T-helper 1 cell treated with Interleukin-12 subunit alpha and Interleukin-12 subunit beta and Interleukin-4 antibody, amounts not matched to agents 30 ng/mL and 1 ng/mL, for 36 hours (primary cell): ENCODE measurements at regions not wholly inside any gene's neighbourhood (a gene's known extent, or its start where the extent isn't known, plus 50 kb on each side); places are given as distances from the start of the nearest gene placed in this dataset.
"Not testable (repeated sequence)": the region's sequence is repeated elsewhere in the genome, so short reads cannot be mapped to it uniquely, and the experiment has no call there.

Experiments
- intact Hi-C: fragments of 100-400 bp; cut with micrococcal nuclease; formaldehyde crosslinking; loops from one replicate; pipeline ENCODE4 v1.15.1; 2024

- intact Hi-C loops = no loop called here
These were observed 165.5 kb upstream of the NFIA start for GRCh38 chr1:60916906-60917305.

DNA sequence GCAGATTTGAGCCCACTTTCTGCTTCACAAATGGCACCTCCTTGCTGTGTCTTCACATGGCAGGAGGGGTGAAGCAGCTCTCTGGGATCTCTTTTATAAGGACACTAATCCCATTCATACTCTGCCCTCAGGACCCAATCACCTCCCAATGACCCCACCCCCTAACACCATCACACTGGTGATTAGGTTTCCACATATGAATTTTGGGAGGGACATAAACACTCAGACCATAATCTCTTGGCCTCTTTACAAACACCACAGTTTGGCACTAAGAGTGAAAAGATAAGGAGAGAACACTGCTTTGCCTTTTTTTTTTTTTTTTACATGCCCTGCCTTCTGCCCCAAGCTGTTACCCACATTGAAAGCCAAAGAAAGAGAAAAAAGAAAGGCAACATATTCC, 166.2 kb upstream of the NFIA start:
- intact Hi-C loops = no loop called here

DNA sequence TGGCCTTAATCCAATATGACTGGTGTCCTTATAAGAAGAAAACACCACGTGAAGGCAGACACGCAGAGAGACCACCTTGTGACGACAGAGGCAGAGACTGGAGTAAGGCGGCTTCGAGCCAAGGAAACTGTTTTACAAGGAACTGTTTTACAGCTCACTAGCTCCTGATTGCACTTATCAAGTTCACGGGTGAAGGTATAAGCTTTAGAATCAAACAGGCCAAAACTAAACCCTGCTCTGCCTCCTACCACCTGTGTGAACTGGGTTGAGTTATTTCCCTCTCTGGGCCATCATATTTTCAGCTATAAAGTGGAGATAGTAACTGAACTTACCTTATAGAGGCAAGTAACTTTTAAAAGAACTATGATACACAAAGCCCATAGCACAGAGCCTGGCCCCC, 166.9 kb upstream of the NFIA start:
- intact Hi-C loops = no loop called here

GRCh38 chr1:60914982-60915381, 167.4 kb upstream of the NFIA start:
- intact Hi-C loops = no loop called here

DNA sequence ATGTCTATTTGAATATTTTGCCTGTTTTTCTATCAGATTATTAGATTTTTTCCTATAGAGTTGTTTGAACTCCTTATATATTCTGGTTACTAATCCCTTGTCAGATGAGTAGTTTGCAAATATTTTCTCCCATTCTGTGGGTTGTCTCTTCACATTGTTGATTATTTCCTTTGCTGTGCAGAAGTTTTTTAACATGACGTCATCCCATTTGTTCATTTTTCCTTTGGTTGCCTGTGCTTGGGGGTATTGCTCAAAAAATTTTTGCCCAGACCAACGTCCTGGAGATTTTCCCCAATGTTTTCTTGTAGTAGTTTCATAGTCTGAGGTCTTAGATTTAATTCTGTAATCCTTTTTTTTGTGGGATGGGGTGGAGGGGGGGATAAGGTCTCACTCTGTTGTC, 168.7 kb upstream of the NFIA start:
- intact Hi-C loops = not testable (repeated sequence)

GRCh38 chr1:60913039-60913438, 169.3 kb upstream of the NFIA start:
- intact Hi-C loops = no loop called here

- intact Hi-C loops = no loop called here
These were observed 170.2 kb upstream of the NFIA start for GRCh38 chr1:60911966-60912697.

DNA sequence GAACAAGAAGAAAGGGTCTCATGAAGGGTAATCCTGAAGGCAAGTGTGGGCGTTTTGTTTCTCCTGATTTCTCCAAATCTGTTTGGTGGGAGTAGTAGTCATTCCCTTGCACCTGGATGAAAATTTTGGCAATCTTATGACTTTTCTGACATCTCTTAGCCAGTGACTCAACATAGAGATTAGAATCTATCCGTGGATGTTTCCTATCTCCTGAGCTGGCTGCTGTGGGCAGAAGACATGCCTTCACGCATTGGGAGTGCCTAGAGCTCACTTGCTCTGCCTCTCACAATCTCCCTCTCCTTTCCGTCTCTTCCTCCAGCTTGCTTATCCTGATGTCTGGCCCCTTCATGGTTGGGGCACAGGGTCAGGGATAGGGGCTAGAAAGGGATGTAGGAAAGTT, 174.2 kb upstream of the NFIA start:
- intact Hi-C loops = no loop called here

DNA sequence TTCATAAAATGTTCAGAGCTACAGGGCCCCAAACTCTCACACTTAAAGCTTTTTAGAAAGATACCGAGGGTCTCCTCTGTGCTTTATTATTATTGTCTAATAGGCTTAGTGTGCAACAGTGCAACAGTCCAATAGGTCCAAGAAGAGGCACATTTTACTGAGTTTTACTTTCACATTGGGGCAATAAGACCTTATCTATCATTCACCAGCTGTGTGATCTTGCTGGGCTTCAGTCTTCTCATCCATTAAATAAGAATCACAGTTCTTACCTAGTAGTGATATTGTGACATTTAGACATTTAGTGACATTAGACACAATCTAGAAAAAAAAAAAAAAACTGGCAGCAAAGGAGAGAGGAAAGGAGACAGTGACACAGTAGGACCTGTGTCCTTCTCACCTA, 175.8 kb upstream of the NFIA start:
- intact Hi-C loops = no loop called here

- intact Hi-C loops = no loop called here
These were observed 176.3 kb upstream of the NFIA start for GRCh38 chr1:60906039-60906438.

- intact Hi-C loops = no loop called here
These were observed 178.1 kb upstream of the NFIA start for GRCh38 chr1:60904099-60904851.

- intact Hi-C loops = no loop called here
These were observed 178.8 kb upstream of the NFIA start for GRCh38 chr1:60903591-60903990.

- intact Hi-C loops = no loop called here
These were observed 182.9 kb upstream of the NFIA start for GRCh38 chr1:60899464-60899863.

GRCh38 chr1:60898987-60899386, 183.4 kb upstream of the NFIA start:
- intact Hi-C loops = no loop called here

DNA sequence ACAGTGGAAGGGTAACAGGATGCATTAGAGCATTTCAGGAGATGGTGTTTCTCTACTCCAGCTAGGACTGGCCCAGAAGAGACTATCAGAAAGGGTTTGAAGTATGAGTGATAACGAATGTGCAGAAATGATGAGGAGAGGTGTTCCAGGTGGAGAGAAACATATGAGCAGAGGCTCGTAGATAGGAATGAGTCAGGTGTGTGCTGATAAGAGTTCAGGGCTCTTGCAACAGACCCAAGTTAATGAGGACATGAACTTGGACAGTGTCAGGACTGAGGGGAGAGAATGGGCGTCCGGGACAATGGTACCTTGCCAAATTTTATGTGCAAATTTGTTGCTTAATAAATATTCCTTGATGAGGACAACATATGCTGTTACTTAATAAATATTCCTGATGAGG, 183.9 kb upstream of the NFIA start:
- intact Hi-C loops = no loop called here

DNA sequence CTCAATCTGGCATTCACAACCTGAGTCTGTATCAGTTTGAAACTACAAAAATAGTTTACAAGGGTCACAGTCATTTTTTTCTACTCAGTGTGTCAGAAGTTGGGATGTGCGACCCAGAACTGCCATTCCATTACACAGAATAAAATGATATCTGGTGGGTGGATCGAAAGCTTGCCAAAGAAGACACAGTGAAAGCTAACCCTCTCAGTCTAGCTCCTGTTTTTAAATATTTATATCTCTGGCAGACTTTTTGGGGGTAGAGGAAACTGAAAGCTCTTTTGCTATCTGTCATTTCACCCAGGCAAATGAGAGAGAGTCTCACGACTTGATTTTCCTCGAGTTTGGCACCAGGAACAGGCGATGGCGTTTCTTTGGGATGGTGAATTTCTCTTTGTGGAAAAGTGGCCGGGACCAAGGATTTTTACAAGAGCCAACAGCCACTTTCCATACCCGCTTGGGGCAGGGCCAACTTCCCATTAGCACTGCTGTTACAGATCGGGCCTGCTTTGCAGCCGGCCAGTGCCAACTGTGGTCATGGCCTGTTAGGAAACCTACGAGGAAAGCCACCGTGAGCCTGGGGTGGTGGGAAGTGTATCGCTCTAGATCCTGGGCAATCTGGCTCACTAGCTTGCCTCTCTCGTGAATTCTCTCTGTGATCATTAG, 185.5 kb upstream of the NFIA start:
- intact Hi-C loops = no loop called here

GRCh38 chr1:60895701-60896100, 186.7 kb upstream of the NFIA start:
- intact Hi-C loops = no loop called here

DNA sequence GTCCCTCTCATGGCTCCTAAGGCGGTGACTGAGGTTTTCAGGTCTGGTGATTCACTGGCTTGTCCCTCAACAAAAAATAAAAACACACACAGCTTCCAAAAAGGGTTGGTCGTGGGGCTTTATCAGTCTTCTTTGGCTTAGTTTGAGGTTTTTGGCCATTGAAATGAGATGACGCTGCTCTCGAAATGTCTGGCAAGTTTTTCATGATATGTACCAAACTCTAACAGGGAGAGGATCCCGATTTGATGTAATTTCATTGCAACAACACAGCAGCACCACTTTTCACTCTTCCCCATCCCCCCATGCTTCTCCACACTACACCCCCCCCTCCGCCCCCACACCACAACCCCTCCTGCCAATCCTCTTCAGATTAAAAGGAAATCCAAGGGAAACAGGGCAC, 187.1 kb upstream of the NFIA start:
- intact Hi-C loops = no loop called here

DNA sequence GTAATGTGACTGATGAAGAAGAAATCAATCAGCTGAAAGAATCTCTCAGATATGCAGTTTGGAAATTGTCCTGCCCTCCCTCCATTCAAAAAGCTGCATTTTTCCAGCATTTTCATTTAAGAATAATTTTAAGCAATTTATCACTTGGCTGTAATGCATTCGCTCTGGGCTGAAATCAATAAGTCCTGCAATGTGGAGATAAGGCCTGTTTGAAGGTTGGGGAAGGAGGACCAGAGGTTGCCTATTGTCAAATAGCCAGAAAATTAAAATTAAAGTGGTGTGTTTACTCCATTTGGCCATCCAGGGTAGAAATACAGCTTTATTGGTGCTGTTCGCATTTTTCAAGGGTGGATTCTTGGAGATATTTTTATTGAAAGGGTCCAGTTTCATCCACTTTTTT, 187.6 kb upstream of the NFIA start:
- intact Hi-C loops = no loop called here

DNA sequence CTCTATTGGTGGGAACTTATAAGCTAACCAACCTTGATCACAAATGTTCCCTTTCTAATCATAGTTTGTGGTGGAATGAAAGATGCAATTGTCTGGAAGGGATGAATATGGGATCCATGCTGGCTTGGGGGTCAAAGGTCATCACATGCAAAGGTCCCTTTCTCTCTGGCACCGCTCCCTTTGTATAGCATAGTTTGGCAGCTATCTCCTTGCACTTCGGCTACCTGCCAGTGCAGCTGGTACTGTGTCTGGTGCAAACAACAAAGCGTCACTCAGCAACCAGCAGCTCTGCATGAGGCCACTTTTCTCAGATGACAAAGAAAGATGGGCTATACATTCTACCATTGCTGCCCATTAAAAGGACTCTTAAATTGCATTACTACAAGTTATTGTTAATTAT, 188.2 kb upstream of the NFIA start:
- intact Hi-C loops = no loop called here

GRCh38 chr1:60893136-60893930, 189.0 kb upstream of the NFIA start:
- intact Hi-C loops = no loop called here

- intact Hi-C loops = no loop called here
These were observed 190.6 kb upstream of the NFIA start for GRCh38 chr1:60891765-60892164.
